Common myeloid progenitor, CD34-positive (primary cell): ENCODE measurements at regions not wholly inside any gene's neighbourhood (a gene's known extent, or its start where the extent isn't known, plus 50 kb on each side); places are given as distances from the start of the nearest gene placed in this dataset.

Experiments used
- CTCF ChIA-PET: fragments of 350-600 bp; sonication (Branson Sonifier 250); formaldehyde crosslinking; loops from one replicate; lab custom pipeline; 2021; ENCODE audit warnings: antibody characterized with exemption; lab: Charles Lee
- POLR2A ChIA-PET: fragments of 350-600 bp; sonication (Branson Sonifier 250); formaldehyde crosslinking; loops from one replicate; lab custom pipeline; 2021; ENCODE audit warnings: antibody characterized with exemption; lab: Charles Lee
- DNase-seq, 3 donors: peaks; one replicate each; pipeline versions ENCODE4 v3.0.0 to v3.0.0-alpha.2; 2013
- H3K27ac ChIP-seq, 2 experiments: 1 replicate in 1 of 2; 2 replicates in 1 of 2; pipeline ENCODE4 v1.7.0; 2013; ENCODE audit warnings: inconsistent platforms in 2 of 2, low read length in 2 of 2, mild to moderate bottlenecking in 2 of 2, low read depth in 1 of 2, moderate library complexity in 1 of 2; ENCODE audit not compliant: severe bottlenecking in 2 of 2, insufficient read depth in 1 of 2, poor library complexity in 1 of 2
- H3K27me3 ChIP-seq, 5 experiments: replicated peaks in 2 of 5; 1 replicate in 3 of 5; 2 replicates in 2 of 5; pipeline versions ENCODE4 v1.6.1 to v1.7.0; 2013; ENCODE audit warnings: low read length in 4 of 5, mild to moderate bottlenecking in 2 of 5, moderate library complexity in 2 of 5, inconsistent platforms in 1 of 5; ENCODE audit not compliant: insufficient read depth in 5 of 5, control insufficient read depth in 4 of 5
- H3K36me3 ChIP-seq, 4 experiments: 1 replicate in 2 of 4; 2 replicates in 2 of 4; pipeline versions ENCODE4 v1.6.1 to v1.7.0; 2013; ENCODE audit warnings: low read length in 3 of 4, control low read depth in 1 of 4, mild to moderate bottlenecking in 1 of 4; ENCODE audit not compliant: control insufficient read depth in 4 of 4, insufficient read depth in 4 of 4
- H3K4me1 ChIP-seq, 4 experiments: 1 replicate in 3 of 4; 2 replicates in 1 of 4; pipeline versions ENCODE4 v1.6.1 to v1.7.1; 2013; ENCODE audit warnings: low read length in 3 of 4, mild to moderate bottlenecking in 3 of 4, control low read depth in 1 of 4, inconsistent platforms in 1 of 4, moderate library complexity in 1 of 4; ENCODE audit not compliant: control insufficient read depth in 4 of 4, insufficient read depth in 4 of 4; ENCODE audit errors: control extremely low read depth in 1 of 4
- H3K4me3 ChIP-seq, 7 experiments: 1 replicate in 4 of 7; 2 replicates in 3 of 7; pipeline versions ENCODE4 v1.5.1 to v1.7.0; 2013; ENCODE audit warnings: mild to moderate bottlenecking in 7 of 7, low read length in 6 of 7, moderate library complexity in 6 of 7, inconsistent platforms in 2 of 7, low read depth in 2 of 7, control low read depth in 1 of 7; ENCODE audit not compliant: insufficient read depth in 4 of 7, control insufficient read depth in 1 of 7; ENCODE audit errors: extremely low read depth in 1 of 7
- H3K9me3 ChIP-seq, 5 experiments: 1 replicate in 4 of 5; 2 replicates in 1 of 5; pipeline versions ENCODE4 v1.6.1 to v1.7.1; 2013; ENCODE audit warnings: low read length in 4 of 5, mild to moderate bottlenecking in 2 of 5, inconsistent platforms in 1 of 5, low read depth in 1 of 5, moderate library complexity in 1 of 5; ENCODE audit not compliant: control insufficient read depth in 4 of 5, insufficient read depth in 2 of 5; ENCODE audit errors: control extremely low read depth in 1 of 5
- WGBS: methylation state at CpG from one replicate; pipeline ENCODE4 v1.1.5; 2013; ENCODE audit not compliant: insufficient coverage; 5-methylcytosine and 5-hydroxymethylcytosine counted together

DNA sequence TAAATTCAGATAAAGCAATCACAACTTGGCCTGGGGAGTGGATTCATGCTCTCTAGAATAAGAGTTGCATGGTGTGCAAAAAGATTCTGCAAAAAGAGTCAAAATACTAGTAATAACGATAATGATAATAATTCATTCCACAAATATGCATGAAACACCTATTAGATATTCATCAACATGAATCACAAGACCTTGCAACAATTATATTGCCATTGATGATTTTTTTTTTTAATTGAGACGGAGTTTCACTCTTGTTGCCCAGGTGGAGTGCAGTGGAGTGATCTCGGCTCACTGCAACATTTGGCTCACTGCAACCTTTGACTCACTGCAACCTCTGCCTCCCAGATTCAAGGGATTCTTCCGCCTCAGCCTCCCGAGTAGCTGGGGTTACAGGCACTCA, 109.2 kb upstream of the FLRT2 start:
- Histone ChIP-seq H3K27ac (no peak overlapping the region), H3K36me3 (no peaks in the 10 kb centered on the region), H3K4me1 (peaks cover 8 to 24% (median 16%) of the 10 kb centered on the region in 4 experiments), H3K9me3 (no peaks in the 10 kb centered on the region), H3K4me3 (no peak overlapping the region), H3K27me3 (no peaks in the 10 kb centered on the region)
- CTCF ChIA-PET, result no interaction called here
- 100% methylated on average over 1 of the region's 5 CpGs for whole genome bisulfite sequencing
- no peak for DNase-seq
- POLR2A ChIA-PET, result no interaction called here

DNA sequence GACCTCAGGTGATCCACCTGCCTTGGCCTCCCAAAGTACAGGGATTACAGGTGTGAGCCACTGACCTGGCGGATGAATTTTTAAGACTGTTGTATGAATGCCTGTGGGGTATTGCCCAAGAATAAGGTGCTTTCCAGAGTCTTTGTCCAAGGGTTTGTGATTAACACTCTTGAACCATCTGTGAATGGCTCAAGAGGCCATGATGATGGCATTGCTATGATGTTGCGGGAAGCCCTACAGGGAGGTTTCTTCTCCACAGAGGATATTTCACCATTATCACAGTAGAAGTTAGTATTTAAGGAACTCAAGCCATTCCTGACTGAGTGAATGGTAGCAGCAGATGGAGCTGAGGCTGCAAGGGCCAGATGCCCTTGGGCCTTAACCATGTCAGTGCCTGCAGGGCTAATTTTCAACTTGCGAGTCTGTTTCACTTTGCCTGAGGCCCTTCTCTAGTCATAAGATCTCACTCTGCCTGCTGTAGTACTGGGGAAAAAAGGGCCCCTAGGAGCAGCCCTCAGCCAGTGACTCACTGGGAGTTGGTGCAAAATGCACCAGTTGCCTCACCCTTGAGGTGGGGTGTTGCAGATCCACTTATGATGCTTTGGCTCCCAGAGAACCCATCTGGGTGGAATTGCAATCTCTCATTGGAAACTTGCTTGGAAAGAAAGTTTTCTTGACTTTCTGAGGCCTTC, 108.6 kb upstream of the FLRT2 start:
- WGBS, result 100% methylated on average over 2 of the region's 3 CpGs
- CTCF ChIA-PET, result no interaction called here
- DNase-seq, result peak in 1 of 3 donors; percentile 10
- POLR2A ChIA-PET, result interaction anchor here (0.6 kb wide), 1 partner anchor 1212 kb away, joined by 3 read pairs; no protein-coding TSS in a partner anchor
- Histone ChIP-seq H3K27me3 (no peaks in the 10 kb centered on the region), H3K9me3 (no peaks in the 10 kb centered on the region), H3K4me3 (no peak overlapping the region), H3K36me3 (no peaks in the 10 kb centered on the region), H3K4me1 (peaks cover 8 to 24% (median 14%) of the 10 kb centered on the region in 4 experiments), H3K27ac (no peak overlapping the region)

DNA sequence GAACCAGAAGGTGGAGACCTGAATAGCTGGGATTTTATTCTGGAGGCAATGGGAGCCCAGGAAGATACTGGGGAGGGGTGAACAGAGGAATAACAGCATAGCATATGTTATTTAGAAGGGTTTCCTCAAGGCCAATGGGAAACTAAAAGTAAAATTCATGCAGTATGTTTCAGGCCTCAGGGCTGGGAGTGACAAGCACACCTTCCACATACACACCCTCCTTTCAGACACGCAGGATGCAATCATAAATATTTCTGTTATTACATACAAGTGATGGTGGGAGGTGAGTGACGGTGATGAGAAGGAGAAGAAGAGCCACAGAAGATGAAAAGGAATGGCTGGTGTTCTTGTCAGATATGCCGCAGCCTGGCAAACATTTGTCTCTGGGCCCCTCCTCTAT, 106.1 kb upstream of the FLRT2 start:
- H3K9me3 ChIP-seq, result no peaks in the 10 kb centered on the region
- ChIA-PET POLR2A (interaction anchor here (0.5 kb wide), 1 partner anchor 21 kb away, joined by 3 read pairs; no protein-coding TSS in a partner anchor), CTCF (no interaction called here)
- no peak overlapping the region for H3K27ac ChIP-seq
- DNase-seq, result no peak
- H3K27me3 ChIP-seq, result no peaks in the 10 kb centered on the region
- peaks cover 0 to 16% (median 0%) of the 10 kb centered on the region in 4 experiments for H3K4me1 ChIP-seq
- no peak overlapping the region for H3K4me3 ChIP-seq
- no CpG with 5 or more reads among the region's 3 CpGs for WGBS
- H3K36me3 ChIP-seq, result no peaks in the 10 kb centered on the region

DNA sequence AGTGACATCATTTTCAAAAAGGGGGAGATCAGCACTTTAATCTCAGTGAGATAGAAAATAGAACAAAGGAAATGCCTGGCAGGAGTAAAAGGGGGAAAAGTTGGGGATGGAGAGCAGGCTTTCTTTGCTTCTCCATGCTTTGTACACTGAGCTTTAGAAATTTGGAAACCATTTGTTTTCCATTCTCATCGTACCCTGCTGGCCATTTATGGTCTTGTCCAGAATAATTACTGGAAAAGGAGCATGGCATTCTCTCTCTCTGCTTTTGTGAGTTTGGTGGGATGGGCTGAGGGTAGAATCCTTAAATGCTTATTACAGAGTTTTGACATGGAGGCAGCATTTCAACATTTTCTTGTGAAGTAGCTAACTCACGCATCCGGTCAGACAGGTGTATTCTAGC, 104.4 kb upstream of the FLRT2 start:
- Histone ChIP-seq H3K4me1 (peaks cover 0 to 16% (median 0%) of the 10 kb centered on the region in 4 experiments), H3K4me3 (no peak overlapping the region), H3K27ac (no peak overlapping the region), H3K9me3 (peaks cover 0 to 3% (median 0%) of the 10 kb centered on the region in 5 experiments), H3K36me3 (no peaks in the 10 kb centered on the region), H3K27me3 (no peaks in the 10 kb centered on the region)
- CTCF ChIA-PET, result no interaction called here
- 100% methylated on average over 3 of the region's 3 CpGs for WGBS
- POLR2A ChIA-PET, result no interaction called here
- DNase-seq, result no peak

DNA sequence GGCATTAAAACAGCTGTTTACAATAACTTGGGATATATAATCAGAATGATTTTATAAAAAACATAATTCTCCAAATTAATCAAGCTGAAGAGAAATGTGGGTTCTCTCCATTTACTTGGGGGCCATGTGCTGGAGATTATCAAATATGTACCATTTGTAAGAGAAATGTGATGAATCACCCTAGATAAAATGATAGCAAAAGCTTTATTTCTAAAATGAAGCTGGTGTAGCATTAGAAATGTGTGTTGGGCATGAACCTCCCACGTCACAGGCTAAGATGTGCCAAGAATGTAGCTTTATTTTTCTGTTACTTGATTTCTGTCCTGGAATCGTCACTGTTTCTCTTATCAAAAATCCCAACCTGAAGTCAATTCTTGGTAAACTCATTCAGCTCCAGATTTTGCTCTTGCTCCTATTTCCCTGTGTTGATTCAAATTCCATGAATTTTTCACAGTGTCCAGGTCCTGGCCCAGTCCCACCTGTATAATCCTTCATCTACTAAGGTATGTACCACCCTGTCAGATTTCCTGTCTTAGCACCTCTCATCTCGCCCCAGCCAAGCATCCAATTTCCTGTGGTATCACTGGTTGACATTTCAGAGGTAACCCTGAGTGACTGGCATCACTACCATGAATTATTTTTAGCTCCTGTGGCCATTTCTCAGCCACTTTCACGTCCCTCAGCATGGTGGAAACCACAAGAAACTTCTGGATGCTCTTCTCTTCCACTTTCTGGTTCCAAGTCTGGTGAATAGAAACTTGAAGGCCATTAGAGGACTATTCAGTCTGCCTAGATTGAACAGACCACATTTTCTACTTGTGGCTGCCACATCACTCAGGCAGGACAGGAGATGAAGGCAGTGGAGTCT, 103.6 kb upstream of the FLRT2 start:
- H3K4me3 ChIP-seq, result no peak overlapping the region
- H3K9me3 ChIP-seq, result peaks cover 0 to 3% (median 0%) of the 10 kb centered on the region in 5 experiments
- no peaks in the 10 kb centered on the region for H3K36me3 ChIP-seq
- no peak for DNase-seq
- ChIA-PET CTCF (no interaction called here), POLR2A (interaction anchor here (0.6 kb wide), 1 partner anchor 534 kb away, joined by 3 read pairs; no protein-coding TSS in a partner anchor)
- H3K27ac ChIP-seq, result no peak overlapping the region
- H3K27me3 ChIP-seq, result no peaks in the 10 kb centered on the region
- whole genome bisulfite sequencing, result 75% methylated on average over 4 of the region's 4 CpGs
- H3K4me1 ChIP-seq, result peaks cover 0 to 14% (median 0%) of the 10 kb centered on the region in 4 experiments

DNA sequence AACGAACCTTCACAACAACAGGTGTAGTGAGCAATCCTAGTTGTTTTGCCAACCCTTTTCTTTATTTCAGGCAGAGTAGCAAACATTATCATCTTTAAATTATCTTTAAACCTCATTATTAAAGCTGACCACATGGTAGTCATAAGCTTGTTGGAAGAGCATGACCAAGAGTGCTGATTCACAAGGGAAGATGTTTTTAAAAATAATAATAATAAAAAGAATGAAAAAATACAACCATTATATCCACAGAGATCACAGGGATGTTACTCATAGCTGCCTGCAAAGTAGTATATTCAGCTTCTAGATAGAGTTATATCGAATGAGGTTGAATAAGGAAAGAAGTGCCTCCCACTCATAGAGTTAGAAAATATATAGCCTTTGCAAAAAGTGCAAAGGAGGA, 101.0 kb upstream of the FLRT2 start:
- no peak for DNase-seq
- Histone ChIP-seq H3K9me3 (peaks cover 0 to 3% (median 0%) of the 10 kb centered on the region in 5 experiments), H3K4me3 (no peak overlapping the region), H3K36me3 (no peaks in the 10 kb centered on the region), H3K4me1 (peaks cover 0 to 8% (median 0%) of the 10 kb centered on the region in 4 experiments), H3K27ac (no peak overlapping the region), H3K27me3 (no peaks in the 10 kb centered on the region)
- 83% methylated on average over 1 of the region's 2 CpGs for WGBS
- CTCF ChIA-PET, result no interaction called here
- POLR2A ChIA-PET, result no interaction called here

DNA sequence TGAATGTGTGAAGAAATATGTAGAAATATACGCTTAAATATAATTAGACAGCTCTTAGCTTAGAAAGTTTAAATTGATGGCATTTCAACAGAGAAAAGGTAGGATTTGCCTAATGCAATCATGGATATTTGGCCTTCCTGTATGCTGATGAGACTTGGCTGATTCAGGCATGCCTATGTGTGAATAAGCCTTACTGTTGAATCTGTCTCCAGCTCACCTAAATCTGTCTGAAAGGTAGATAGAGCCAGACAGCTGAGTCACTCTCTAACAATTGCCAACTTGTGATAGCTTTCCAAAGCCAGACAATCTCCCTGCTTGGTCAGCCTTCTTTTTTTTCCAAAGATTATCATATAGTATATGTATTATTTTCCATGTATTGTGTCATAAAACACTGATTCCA, 92.8 kb upstream of the FLRT2 start:
- Histone ChIP-seq H3K27ac (no peak overlapping the region), H3K4me1 (no peaks in the 10 kb centered on the region), H3K4me3 (no peak overlapping the region), H3K27me3 (no peaks in the 10 kb centered on the region), H3K9me3 (no peaks in the 10 kb centered on the region), H3K36me3 (no peaks in the 10 kb centered on the region)
- CTCF ChIA-PET, result no interaction called here
- POLR2A ChIA-PET, result no interaction called here
- whole genome bisulfite sequencing, result 100% methylated on average over 1 of the region's 1 CpG
- DNase-seq, result no peak
